ENCODE measurements at regions not wholly inside any gene's neighbourhood (a gene's known extent, or its start where the extent isn't known, plus 50 kb on each side); places are given as distances from the start of the nearest gene placed in this dataset.

DNA sequence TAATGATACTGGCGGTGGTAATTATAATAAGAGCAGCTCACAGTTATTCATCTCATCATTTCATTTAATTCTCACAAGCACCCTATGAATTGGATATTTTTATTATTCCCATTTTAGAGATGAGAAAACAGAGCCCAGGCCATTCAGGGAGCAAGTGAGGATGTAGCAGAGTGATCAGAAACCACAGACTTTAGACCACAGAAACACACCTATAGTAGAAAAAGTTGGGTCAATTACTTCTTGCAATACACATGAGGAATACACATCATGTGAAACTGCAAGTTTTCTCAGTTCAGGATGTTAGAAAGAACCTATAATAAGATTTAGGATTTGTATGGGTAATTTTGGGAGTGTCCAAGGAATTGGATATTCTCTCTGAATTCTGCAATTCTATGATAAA lies 278.0 kb downstream of the ADRA2A start:
- no peak for DNase-seq (ENCODE audit: low read depth)

DNA sequence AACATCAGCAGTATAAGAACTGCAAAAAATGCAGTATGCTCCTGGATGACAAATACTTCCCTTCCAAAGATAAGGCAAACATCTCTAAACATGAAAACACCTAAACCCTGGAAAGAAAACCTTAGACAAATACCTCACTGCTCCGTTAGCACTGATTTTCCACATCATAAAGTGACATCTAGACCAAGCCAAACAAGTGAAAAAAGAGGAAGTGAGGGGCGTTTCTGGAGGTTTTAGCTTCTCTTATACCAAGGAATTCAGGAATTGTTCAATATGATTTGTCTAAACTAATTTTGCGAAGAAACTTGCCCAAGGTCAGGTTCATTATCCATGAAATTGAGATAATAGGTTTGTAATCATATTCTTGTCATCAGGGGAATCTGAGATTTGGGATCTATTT lies 279.7 kb downstream of the ADRA2A start:
- no peak for DNase-seq (ENCODE audit: low read depth)

DNA sequence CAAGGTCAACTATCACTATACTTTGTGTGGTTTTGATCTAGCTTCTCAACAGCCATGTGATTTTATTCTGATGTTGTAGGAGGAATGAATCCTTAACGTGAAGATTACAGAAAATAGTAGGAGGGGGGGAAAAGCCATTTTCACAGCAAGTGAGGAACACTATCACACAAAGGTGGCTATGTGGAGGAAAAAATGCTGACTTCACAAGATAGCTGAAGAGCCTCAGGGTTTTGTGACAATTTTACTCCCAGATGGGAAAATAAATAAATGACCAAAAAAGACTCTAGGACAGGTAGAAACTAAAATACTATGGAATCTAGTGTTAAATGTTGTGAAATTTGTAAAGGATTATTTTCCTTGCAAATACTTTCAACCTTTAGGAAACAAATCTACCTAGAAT lies 281.0 kb downstream of the ADRA2A start:
- DNase-seq (ENCODE audit: low read depth) = no peak

DNA sequence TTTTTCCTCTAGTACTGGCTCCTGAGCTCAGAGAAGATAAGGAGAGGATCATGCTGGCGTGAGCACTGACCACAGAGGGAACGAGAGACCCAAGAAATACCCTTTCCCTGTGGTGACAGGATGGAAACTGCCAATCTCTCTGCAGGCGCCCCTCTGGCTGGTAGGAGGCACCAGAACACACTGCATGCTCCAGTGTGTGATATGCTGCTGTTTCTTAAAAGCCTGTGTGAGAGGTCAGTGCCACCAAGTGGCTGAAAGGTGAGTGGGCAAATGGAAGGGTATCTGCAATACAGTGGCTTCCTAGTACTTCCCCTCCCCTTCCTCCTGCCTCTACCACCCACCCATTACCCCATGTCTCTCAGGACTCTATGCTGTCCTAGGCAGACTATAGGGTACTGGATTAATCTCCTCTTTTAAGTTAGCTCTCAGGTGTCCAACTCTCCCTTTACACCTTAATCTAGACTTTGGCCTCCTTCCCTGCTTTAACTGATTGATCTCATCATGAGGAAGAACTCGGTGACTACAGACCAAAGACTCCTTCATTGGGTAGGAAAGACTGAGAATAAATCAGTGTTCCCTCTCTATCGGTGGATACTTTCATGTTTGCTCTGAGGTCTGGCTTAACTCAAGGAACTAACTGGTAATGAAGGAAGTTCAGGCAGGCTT lies 283.6 kb downstream of the ADRA2A start:
- no peak for DNase-seq (ENCODE audit: low read depth)

DNA sequence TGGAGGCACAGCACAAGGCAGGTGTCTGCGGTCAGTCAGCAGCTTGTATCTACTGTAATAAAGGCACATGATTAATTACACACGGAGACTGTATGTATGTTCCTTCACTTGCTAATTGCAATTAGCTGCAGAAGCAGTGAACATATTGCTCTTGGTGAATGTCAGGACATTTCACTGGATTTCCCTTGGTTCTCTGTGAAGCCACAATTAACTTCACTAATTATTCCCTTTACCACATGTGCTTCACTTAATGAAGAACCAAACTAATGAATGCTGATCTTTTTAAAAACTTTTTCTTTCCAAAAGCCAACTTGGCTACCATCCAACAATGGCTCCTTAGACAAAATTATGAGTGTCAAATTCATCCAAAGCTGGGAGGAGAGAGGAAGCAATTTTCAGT lies 290.7 kb downstream of the ADRA2A start:
- DNase-seq (ENCODE audit: low read depth) = no peak

DNA sequence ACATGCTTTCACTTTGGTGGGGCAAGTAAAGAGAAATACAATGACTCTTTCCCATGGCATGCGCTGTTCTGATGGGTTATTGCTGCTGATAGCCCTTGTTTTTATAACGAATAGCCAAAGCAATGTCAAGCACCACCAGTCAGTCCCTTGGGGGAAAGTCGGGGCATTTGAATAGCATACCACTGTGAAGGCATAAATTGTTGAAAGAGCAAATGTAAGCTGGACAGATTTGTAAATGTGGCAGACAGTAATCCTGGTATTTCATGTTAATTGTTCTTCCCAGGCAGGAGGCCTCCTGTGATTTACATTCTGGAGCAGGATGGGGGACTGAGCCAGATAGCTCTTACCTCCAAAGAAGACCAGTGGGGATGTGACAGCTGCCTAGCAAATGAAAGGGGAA lies 293.3 kb downstream of the ADRA2A start:
- DNase-seq (ENCODE audit: low read depth) = no peak

DNA sequence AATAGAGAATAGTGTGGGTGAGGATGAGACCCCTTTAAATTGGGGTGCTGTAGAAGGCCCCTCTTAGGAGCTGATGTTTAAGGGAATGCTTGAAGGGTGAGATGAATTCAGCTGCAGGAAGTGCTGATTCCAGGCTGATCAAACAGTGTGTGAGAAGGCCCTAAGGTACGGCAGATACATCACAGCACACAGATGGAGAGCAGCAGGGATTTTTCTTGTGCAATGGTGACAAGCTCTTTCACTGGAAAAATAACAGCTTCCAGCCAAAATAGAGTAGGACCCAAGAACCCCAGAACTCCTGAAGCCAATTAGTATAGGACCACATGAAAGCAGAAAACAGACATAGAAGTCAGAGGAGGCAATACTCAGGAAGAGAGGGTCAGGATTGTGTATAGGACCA lies 296.9 kb downstream of the ADRA2A start:
- no peak for DNase-seq (ENCODE audit: low read depth)

DNA sequence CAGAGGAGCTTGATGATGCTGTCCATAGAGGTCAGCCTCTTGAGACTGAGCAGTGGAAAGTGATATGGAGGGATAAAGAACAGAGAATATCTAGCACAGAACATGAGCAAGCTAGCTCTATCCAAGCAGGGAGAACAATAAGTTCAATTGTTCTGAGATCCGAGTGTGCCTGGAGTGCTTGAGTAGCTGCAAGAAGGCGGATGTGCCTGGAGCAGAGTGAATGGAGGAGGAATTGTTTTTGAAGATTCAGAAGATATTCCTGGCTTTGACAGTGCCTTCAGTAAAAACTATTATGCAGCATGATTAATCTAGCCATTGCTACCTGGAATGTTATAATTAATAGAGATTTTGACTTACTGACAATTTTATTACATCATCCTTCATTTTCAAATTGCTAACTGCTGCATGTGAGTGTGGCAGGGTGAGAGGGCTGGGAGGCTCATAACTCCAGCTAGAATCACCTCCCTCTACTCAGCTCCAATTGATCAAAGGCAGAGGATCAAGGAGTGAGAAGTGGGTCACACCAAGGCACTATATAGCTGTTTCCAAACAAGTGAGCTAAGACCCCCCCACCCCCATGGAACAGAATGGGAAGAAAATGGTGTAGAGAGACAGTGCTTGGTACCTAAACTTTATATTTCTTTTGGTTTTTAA lies 302.8 kb downstream of the ADRA2A start:
- no peak for DNase-seq (ENCODE audit: low read depth)

DNA sequence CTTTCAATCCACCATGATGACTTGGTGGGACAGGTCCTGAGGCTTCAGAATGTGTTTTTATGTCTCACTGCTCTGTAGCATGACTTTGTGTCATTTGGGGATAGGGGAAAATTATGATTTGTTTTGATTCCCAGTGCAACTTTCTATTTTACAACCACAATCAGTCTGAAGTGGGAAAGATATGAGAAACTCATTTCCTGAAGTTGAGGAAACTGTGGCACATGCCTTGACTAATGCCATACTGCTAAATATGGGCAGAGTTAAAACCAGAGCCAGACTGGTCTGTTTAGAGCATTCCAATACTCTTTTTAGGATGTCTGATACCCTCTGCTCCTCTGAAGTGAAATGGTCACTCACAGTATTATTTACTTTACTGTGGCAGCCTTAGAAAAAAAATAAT lies 307.7 kb downstream of the ADRA2A start:
- no peak for DNase-seq (ENCODE audit: low read depth)

DNA sequence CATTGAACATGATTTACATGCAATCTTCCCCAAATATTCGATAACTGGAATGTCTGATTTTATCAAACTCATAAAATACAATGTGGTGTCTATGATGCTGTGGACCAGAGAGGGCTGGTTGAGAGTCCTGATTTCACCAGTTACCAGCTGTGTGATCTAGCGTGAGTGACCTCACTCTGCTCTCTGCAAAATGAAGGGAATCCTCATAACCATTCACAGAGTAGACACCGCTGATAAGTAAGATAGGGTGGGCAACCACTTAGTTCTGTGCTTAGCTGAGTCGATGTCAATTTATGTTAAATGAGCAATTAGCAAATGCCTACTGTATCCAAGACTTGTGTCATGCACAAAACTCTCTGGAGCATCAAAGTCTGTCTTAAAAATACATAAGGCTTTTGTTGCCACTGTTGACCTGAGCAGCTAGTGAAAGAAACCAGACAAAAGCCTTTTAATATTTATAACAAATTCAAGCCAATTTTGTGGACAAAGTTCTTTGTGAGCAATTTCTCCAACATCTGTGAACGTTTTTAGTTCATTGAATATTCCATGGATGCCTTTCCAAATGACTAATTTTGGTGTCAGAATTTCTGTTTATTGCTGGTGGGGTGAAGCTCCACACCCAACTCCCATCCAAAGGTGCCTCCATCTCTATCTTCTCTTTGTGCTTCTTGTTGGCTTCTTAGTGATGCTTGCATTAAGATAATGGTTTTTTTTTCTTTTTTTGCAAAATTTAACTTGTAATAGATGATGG lies 314.2 kb downstream of the ADRA2A start:
- DNase-seq (ENCODE audit: low read depth) = no peak

DNA sequence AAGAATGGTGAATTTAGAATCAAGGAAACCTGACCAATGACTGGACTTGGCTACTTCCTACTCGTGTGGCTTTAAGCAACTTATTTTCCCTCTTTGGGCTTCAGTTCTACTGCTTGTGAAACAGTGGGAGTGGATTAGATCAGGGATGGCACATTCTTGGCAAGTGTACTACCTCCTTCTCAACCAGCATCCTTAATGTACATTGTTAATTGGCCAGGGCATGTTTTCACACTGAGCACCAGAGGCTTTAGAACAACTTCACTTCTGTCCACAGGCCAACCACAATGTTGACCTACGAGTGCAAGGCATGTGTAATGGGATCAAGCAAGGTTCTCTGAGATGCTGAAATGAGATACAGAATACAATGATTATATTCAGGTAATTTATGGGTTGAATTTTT lies 315.3 kb downstream of the ADRA2A start:
- DNase-seq (ENCODE audit: low read depth) = no peak

DNA sequence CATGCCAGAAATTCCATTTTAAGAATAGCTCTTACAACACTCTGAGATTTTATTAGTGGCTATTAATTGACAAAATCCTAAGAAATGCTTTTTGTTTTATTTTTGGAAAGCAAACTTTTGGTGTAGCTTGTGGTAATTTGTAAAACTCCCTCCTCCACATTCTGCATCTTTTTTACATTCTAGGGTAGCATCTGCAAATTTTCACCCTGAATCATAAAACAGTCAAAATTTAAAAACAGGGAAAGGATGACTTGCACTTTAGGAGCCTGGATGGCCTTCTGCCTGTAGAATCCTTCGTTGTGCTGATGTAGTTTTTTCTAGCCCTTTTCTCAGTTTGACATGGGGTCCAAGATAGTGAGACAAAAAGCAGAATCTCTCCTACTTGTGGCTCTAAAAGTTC lies 316.1 kb downstream of the ADRA2A start:
- DNase-seq (ENCODE audit: low read depth) = no peak

DNA sequence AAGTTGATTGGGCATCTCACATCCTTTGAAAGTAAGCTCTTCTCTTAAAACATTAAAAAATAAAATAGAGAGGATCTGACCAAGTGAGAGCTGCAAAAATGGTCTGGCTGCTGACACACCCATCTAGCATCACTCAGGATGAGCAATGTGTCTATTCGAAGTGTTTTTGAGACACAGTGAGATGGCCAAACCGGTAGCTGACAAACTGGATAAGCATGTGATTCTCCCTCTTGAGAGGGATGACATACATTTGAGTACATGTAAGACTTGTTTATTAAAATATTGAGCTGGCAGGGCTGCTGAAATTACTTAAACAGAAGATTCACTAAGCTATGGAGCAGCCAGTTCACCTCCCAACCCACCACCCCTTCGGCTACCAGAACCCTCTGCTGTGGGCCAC lies 333.9 kb downstream of the ADRA2A start:
- DNase-seq (ENCODE audit: low read depth) = no peak

DNA sequence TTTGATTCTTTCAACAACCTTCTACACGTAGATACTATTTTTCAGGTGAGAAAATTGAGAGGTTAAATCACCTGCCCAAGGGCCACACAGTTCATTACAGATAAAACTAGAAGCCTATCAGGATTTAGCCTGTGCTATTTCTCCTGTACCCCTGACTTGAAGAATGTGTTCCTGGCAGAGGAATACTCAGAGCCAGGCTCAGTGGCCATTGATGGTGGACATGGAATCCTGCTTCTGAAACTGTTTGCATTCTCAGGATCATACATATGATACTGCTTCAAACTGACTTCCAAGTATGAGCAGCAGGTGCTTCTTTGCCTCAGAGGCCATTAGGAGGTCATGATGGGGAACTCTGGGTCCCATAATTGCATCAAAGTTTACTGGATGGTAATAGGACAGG lies 348.6 kb downstream of the ADRA2A start:
- no peak for DNase-seq (ENCODE audit: low read depth)

DNA sequence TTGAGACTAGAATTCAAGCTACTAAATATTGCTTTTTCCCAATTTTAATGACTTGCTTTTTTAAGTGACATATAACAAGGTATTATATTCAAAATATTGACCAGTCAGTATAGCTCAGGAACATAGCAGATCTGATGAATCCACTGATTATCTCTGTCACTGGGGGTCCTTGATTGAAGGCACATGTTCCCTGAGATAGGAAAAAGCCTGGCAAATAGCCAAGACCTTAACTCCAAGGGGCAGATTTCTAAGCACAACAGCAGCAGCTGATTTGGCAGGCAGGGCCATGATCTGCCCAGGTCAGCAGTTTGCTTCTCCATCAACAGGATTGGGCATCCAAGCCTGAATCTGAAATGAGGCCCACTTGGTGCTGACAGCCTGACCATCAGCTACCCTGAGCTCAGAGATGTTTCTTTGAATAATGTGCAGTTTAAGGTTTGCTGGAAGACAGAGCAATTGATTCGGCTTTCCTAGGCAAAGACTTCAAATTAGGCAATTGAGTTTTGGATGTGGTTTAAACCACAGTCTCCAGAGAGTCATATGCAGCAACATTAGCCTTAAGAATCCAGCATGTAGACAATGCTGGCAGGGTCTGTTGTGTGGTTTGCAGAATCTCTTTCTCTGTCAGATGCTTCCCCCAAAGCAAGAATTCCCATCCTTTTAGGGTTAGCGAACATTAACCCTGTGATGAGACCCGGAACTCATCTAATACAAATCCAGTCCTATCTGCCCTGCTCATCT lies 352.6 kb downstream of the ADRA2A start:
- no peak for DNase-seq (ENCODE audit: low read depth)

DNA sequence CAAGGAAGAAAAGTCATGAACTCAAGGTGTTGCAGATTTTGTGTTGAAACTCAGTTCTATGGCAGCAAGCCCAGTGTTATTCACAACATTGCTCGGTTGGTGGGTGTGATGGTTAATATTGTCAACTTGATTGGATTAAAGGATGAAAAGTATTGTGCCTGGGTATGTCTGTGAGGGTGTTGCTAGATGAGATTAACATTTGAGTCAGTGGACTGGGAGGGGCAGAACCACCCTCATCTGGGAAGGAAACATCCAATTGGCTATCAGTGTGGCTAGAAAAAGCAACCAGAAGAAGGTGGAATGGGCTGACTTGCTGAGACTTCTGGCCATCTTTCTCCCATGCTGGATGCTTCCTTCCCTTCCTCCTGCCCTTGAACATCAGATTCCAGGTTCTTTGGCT lies 353.2 kb downstream of the ADRA2A start:
- no peak for DNase-seq (ENCODE audit: low read depth)

DNA sequence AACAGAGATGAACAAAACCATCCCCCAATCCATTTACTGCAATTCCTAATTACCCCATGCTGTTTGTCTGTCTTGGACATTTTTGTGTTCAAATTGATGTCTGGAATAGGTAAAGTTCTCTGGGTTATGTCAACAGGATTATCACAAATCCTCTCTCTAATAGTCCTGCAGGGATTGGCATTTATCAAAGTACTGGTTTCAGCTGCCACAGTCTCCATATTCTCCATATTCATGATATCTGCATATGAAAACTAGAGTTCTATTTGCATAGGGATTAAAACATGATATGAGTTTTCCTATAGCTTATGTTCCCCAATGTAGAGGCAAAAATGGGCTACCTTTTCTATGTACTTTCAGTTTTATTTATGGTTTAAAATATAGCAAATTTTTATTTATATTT lies 355.8 kb downstream of the ADRA2A start:
- DNase-seq (ENCODE audit: low read depth) = no peak

DNA sequence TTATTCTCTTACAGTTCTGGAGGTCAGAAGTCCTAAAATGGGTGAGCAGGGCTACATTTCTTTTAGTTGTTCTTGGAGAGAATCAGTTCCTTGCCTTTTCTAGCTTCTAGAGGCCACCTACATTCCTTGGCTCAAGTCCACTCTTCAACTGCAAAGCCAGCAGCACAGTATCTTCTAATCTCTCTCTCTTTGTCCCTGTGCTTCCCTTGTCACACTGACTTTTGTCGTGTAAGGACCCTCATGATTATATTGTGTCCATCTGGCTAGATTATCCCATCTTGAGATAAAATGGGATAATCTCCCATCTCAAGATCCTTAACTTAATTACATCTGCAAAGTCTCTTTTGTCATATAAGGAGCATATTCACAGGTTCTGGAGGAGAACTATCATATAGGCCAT lies 359.0 kb downstream of the ADRA2A start:
- no peak for DNase-seq (ENCODE audit: low read depth)

DNA sequence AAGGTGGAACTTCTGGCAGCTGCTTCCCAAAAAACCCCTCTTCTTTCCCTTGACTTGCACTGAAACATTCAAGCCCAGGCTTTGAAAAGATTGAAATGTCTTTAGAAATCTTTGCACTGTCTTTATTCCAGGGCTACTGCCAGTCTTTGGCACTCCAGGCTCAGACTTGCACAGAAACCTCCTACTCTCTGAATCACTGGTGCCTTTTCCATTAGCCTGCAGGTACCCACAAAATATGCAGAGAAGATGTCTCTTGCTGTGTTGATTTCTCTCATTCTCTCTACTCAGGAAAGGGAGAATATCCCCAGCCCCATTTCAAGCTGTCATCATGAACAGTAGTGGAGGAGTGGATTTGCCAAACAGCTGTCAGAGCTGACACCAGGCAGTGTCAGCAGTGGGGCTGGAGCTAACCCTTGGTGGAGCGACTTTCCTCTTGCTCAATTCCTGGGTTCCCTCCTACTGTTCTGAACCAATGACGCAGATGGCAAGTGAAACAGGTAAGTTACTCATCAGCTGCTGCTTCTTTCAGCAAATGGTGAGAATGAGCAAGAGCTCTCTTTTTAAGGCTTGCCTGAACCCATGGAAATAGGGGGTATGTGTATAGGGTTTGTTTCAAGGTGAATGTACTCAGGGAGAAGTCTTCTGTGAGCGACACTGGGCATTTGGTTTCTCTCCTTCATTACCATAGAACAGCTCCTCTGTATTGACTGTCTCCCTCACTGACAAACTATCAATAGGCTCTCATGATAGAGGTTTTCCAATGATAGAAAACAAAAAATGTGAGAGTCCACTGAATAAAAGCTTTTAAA lies 362.4 kb downstream of the ADRA2A start:
- no peak for DNase-seq (ENCODE audit: low read depth)

DNA sequence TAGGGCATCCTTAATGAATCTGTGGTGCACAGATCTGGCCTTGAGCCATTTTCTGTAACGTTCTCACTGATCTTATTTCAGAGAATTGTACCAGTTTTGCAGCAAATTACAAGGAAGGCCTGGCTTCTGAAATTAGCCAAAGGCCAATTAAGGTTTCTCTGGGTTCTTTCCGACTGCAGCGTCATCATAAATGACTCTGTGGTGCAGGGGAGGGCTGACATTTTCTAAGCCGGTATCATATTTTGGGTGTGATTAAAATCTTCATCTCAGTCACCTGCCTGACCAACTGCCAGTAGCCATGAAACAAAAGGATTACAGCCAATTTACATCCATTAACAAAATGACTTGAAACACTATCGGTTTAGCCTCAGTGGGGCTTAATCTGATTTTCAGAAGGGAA lies 363.7 kb downstream of the ADRA2A start:
- DNase-seq (ENCODE audit: low read depth) = no peak

DNA sequence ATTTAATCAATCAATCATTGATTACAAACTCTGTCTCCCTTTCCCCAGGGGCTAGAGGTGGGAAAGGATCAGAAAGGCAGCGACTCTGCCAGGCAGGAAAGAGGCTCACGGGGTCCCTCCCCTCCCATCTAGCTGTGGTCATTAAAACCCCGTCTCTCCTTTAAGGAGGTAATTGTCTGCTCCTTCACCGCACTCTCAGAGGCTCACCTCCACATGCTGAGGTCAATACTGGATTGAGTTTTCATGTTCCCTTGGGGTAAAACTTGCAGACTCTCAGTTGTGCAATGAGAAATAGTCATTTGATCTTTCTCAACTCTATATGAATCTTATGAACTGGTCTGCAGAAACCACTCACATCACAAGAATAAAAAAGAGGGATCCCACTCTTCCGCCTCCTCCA lies 368.8 kb downstream of the ADRA2A start:
- no peak for DNase-seq (ENCODE audit: low read depth)

DNA sequence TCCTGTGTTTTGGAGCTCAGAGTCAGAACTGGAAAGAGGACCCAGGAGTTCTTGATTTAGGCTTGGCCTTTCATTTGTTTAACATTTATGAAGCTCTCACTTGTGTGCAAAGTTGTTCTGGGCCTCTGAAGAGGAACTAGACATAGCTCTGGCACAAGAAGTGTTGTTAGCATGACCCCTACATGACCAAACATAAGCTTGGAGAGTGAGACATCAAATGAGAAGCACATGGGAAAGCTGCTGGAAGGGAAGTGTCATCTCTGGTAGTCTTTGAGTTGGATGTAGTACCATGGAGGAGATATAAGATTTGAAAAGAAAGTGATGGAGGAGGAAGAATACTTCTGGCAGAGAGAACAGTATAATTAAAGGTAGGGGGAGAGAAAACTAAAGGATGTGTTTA lies 370.1 kb downstream of the ADRA2A start:
- no peak for DNase-seq (ENCODE audit: low read depth)
